CD4-positive, alpha-beta T cell (primary cell): ENCODE measurements at regions not wholly inside any gene's neighbourhood (a gene's known extent, or its start where the extent isn't known, plus 50 kb on each side); places are given as distances from the start of the nearest gene placed in this dataset.

Experiments used
- ATAC-seq: fragments of 200-7000 bp; cut with Tn5 transposase; one replicate; pipeline ENCODE4 v1.10.0; 2022; ENCODE audit warnings: mild to moderate bottlenecking; ENCODE audit not compliant: poor library complexity
- CTCF ChIA-PET: fragments of 350-600 bp; sonication (Branson Sonifier 250); formaldehyde crosslinking; loops from one replicate; lab custom pipeline; 2021; ENCODE audit warnings: antibody characterized with exemption, inconsistent platforms; lab: Charles Lee
- POLR2A ChIA-PET: fragments of 350-600 bp; sonication (Branson Sonifier 250); formaldehyde crosslinking; loops from one replicate; lab custom pipeline; 2021; ENCODE audit warnings: antibody characterized with exemption, inconsistent platforms; lab: Charles Lee
- DNase-seq, 14 experiments: peaks; one replicate each; pipeline ENCODE4 v3.0.0-alpha.2; 2013 to 2020; ENCODE audit warnings: mixed read lengths in 2 of 14
- H3K27ac ChIP-seq, 2 donors: one replicate each; pipeline versions ENCODE4 v1.5.1 to v1.7.0; 2013; ENCODE audit warnings: low read length in 2 of 2, low read depth in 1 of 2, mild to moderate bottlenecking in 1 of 2
- H3K27me3 ChIP-seq, 2 experiments: 1 replicate in 1 of 2; 2 replicates in 1 of 2; pipeline versions ENCODE4 v1.6.1 to v1.7.0; 2013; ENCODE audit warnings: low read length in 2 of 2, control low read depth in 1 of 2, mild to moderate bottlenecking in 1 of 2, moderate library complexity in 1 of 2; ENCODE audit not compliant: insufficient read depth in 2 of 2, control insufficient read depth in 1 of 2
- H3K36me3 ChIP-seq: one replicate; pipeline ENCODE4 v1.6.1; 2013; ENCODE audit warnings: low read length, control low read depth; ENCODE audit not compliant: insufficient read depth
- H3K4me1 ChIP-seq: one replicate; pipeline ENCODE4 v1.6.1; 2013; ENCODE audit warnings: low read length, control low read depth; ENCODE audit not compliant: insufficient read depth
- H3K4me3 ChIP-seq: one replicate; pipeline ENCODE4 v1.5.1; 2013; ENCODE audit warnings: mild to moderate bottlenecking, low read length, moderate library complexity
- H3K9me3 ChIP-seq, 2 experiments: 1 replicate in 1 of 2; 2 replicates in 1 of 2; pipeline versions ENCODE4 v1.6.1 to v1.7.0; 2013; ENCODE audit warnings: low read length in 2 of 2, mild to moderate bottlenecking in 2 of 2, control low read depth in 1 of 2, moderate library complexity in 1 of 2; ENCODE audit not compliant: control insufficient read depth in 1 of 2, insufficient read depth in 1 of 2
- H3K27ac Mint-ChIP-seq: one replicate; pipeline ENCODE4 v1.8.0; 2020; ENCODE audit warnings: mixed read lengths
- H3K27me3 Mint-ChIP-seq: one replicate; pipeline ENCODE4 v1.8.0; 2021; ENCODE audit warnings: mixed read lengths
- H3K36me3 Mint-ChIP-seq: one replicate; pipeline ENCODE4 v1.8.0; 2021; ENCODE audit warnings: low read depth, mixed read lengths
- H3K4me1 Mint-ChIP-seq: one replicate; pipeline ENCODE4 v1.8.0; 2021; ENCODE audit warnings: low read depth, mixed read lengths
- H3K4me3 Mint-ChIP-seq: one replicate; pipeline ENCODE4 v1.8.0; 2020; ENCODE audit warnings: mild to moderate bottlenecking, mixed read lengths
- H3K9me3 Mint-ChIP-seq: one replicate; pipeline ENCODE4 v1.8.0; 2020; ENCODE audit warnings: mixed read lengths
- CTCF ChIP-seq: fragments of 200-600 bp; IDR thresholded peaks from one replicate; pipeline ENCODE4 v1.8.0; 2022; ENCODE audit warnings: antibody characterized with exemption, mild to moderate bottlenecking
- intact Hi-C, 2 experiments: fragments of 100-400 bp; cut with DNase I in 1 of 2; cut with micrococcal nuclease in 1 of 2; formaldehyde crosslinking; loops; one replicate each; pipeline versions ENCODE4 v1.15.1 to v1.9.0; 2023 to 2025; cut with DNase I, micrococcal nuclease

GRCh38 chr18:78459668-78460067 is 520.0 kb upstream of the SALL3 start:
- ATAC-seq (no peak), DNase-seq (no peak)
- no peaks in the 10 kb centered on the region for H3K36me3 Mint-ChIP-seq
- intact Hi-C loops: no loop called here
- no peak overlapping the region for H3K4me3 Mint-ChIP-seq
- H3K4me1 Mint-ChIP-seq: no peaks in the 10 kb centered on the region
- no peak overlapping the region for H3K4me3 ChIP-seq
- no peak overlapping the region for H3K27ac Mint-ChIP-seq
- no peaks in the 10 kb centered on the region for H3K4me1 ChIP-seq
- H3K9me3 ChIP-seq: peaks cover under 1 to 9% of the 10 kb centered on the region in 2 experiments
- peaks cover 6% of the 10 kb centered on the region for H3K9me3 Mint-ChIP-seq
- CTCF ChIA-PET: no interaction called here
- no peak for TF ChIP-seq CTCF
- H3K27me3 Mint-ChIP-seq: no peaks in the 10 kb centered on the region
- POLR2A ChIA-PET: no interaction called here
- H3K27ac ChIP-seq: no peak overlapping the region
- no peaks in the 10 kb centered on the region for H3K27me3 ChIP-seq
- no peaks in the 10 kb centered on the region for H3K36me3 ChIP-seq

- intact Hi-C loops: no loop called here
- Mint-ChIP-seq H3K27me3 (no peaks in the 10 kb centered on the region), H3K4me3 (no peak overlapping the region), H3K4me1 (no peaks in the 10 kb centered on the region), H3K36me3 (no peaks in the 10 kb centered on the region), H3K27ac (no peak overlapping the region), H3K9me3 (peaks cover 8% of the 10 kb centered on the region)
- Histone ChIP-seq H3K36me3 (no peaks in the 10 kb centered on the region), H3K27ac (no peak overlapping the region), H3K27me3 (no peaks in the 10 kb centered on the region), H3K9me3 (peaks cover 9% of the 10 kb centered on the region in 2 experiments), H3K4me1 (no peaks in the 10 kb centered on the region), H3K4me3 (no peak overlapping the region)
- DNase-seq: no peak
- ATAC-seq: no peak
- ChIA-PET CTCF (no interaction called here), POLR2A (no interaction called here)
- no peak for TF ChIP-seq CTCF
Observed at GRCh38 chr18:78460558-78460957, 519.1 kb upstream of the SALL3 start.

GRCh38 chr18:78473563-78473962 is 506.1 kb upstream of the SALL3 start:
- no peaks in the 10 kb centered on the region for H3K27me3 ChIP-seq
- DNase-seq: no peak
- peaks cover 0 to 13% of the 10 kb centered on the region in 2 experiments for H3K9me3 ChIP-seq
- H3K36me3 ChIP-seq: no peaks in the 10 kb centered on the region
- intact Hi-C loops: no loop called here
- no peak overlapping the region for H3K27ac ChIP-seq
- ChIA-PET CTCF (no interaction called here), POLR2A (no interaction called here)
- peaks cover 3% of the 10 kb centered on the region for H3K27me3 Mint-ChIP-seq
- peaks cover 6% of the 10 kb centered on the region for H3K9me3 Mint-ChIP-seq
- no peak for ATAC-seq
- no peak overlapping the region for H3K4me3 Mint-ChIP-seq
- no peaks in the 10 kb centered on the region for H3K36me3 Mint-ChIP-seq
- no peak for TF ChIP-seq CTCF
- no peak overlapping the region for H3K4me3 ChIP-seq
- no peaks in the 10 kb centered on the region for H3K4me1 Mint-ChIP-seq
- no peaks in the 10 kb centered on the region for H3K4me1 ChIP-seq
- no peak overlapping the region for H3K27ac Mint-ChIP-seq
